H1 (cell line): ENCODE measurements at regions not wholly inside any gene's neighbourhood (a gene's known extent, or its start where the extent isn't known, plus 50 kb on each side); places are given as distances from the start of the nearest gene placed in this dataset.

ENCODE experiments used
- CTCF ChIA-PET: fragments of 300-600 bp; sonication (Branson Sonifier 250); formaldehyde crosslinking; loops from one replicate; lab custom pipeline; 2021; ENCODE audit not compliant: partially characterized antibody; lab: Charles Lee
- POLR2A ChIA-PET: fragments of 300-600 bp; sonication (Branson Sonifier 250); formaldehyde crosslinking; loops from one replicate; lab custom pipeline; 2021; ENCODE audit warnings: inconsistent platforms; ENCODE audit not compliant: partially characterized antibody; lab: Charles Lee
- DNase-seq, 2 experiments: peaks; one replicate each; pipeline versions ENCODE4 v3.0.0 to v3.0.0-alpha.2; 2010 to 2022; ENCODE audit warnings: low spot score in 2 of 2, low read depth in 1 of 2, mixed read lengths in 1 of 2
- FAIRE-seq: peaks from 2 replicates; lab custom pipeline; 2011; peaks lifted over from hg19 to GRCh38; lab: Jason Lieb, UNC
- H2AFZ ChIP-seq: 2 replicates; pipeline ENCODE4 v1.8.1; 2012; ENCODE audit warnings: low read length, inconsistent platforms
- H2AK5ac ChIP-seq: 2 replicates; pipeline ENCODE4 v1.6.1; 2013; ENCODE audit warnings: low read depth, low read length
- H2BK120ac ChIP-seq: replicated peaks from 2 replicates; pipeline ENCODE3; 2013; ENCODE audit warnings: low read depth, low read length, inconsistent platforms
- H2BK12ac ChIP-seq: 2 replicates; pipeline ENCODE4 v1.6.1; 2013; ENCODE audit warnings: low read depth, low read length
- H2BK15ac ChIP-seq: 2 replicates; pipeline ENCODE4 v1.6.1; 2013; ENCODE audit warnings: low read length
- H2BK20ac ChIP-seq: 2 replicates; pipeline ENCODE4 v1.6.1; 2013; ENCODE audit warnings: low read length
- H2BK5ac ChIP-seq: 2 replicates; pipeline ENCODE4 v1.6.1; 2013; ENCODE audit warnings: low read depth, low read length
- H3K14ac ChIP-seq: 2 replicates; pipeline ENCODE4 v1.6.1; 2013; ENCODE audit warnings: inconsistent platforms; ENCODE audit not compliant: insufficient read length
- H3K18ac ChIP-seq: 2 replicates; pipeline ENCODE4 v1.6.1; 2013; ENCODE audit warnings: low read length; ENCODE audit errors: extremely low read depth
- H3K23ac ChIP-seq: 2 replicates; pipeline ENCODE4 v1.6.1; 2013; ENCODE audit warnings: inconsistent platforms; ENCODE audit not compliant: insufficient read length
- H3K23me2 ChIP-seq: 2 replicates; pipeline ENCODE4 v1.6.1; 2013; ENCODE audit warnings: low read depth, low read length
- H3K27ac ChIP-seq: 2 replicates; pipeline ENCODE4 v1.6.1; 2011; ENCODE audit warnings: low read depth, low read length, inconsistent platforms
- H3K27me3 ChIP-seq, 4 experiments: replicated peaks in 1 of 4; 1 replicate in 1 of 4; 2 replicates in 3 of 4; pipeline versions ENCODE4 v1.6.1 to v1.8.1; 2011 to 2013; ENCODE audit warnings: low read length in 3 of 4, mild to moderate bottlenecking in 3 of 4, inconsistent platforms in 2 of 4, mixed read lengths in 2 of 4, moderate library complexity in 1 of 4; ENCODE audit not compliant: control insufficient read depth in 3 of 4, insufficient read depth in 3 of 4; ENCODE audit errors: extremely low read depth in 1 of 4
- H3K36me3 ChIP-seq, 4 experiments: 2 replicates each; pipeline versions ENCODE4 v1.6.1 to v1.8.1; 2011 to 2013; ENCODE audit warnings: mild to moderate bottlenecking in 4 of 4, low read length in 3 of 4, moderate library complexity in 2 of 4, control low read depth in 1 of 4, inconsistent platforms in 1 of 4; ENCODE audit not compliant: insufficient read depth in 4 of 4, control insufficient read depth in 2 of 4
- H3K4ac ChIP-seq: replicated peaks from 2 replicates; pipeline ENCODE3; 2013; ENCODE audit warnings: low read length, low read depth, mixed read lengths, inconsistent platforms; ENCODE audit not compliant: insufficient read length
- H3K4me1 ChIP-seq, 4 experiments: replicated peaks in 1 of 4; 1 replicate in 1 of 4; 2 replicates in 3 of 4; pipeline versions ENCODE4 v1.6.1 to v1.8.1; 2011 to 2013; ENCODE audit warnings: low read length in 3 of 4, inconsistent platforms in 2 of 4, mixed read lengths in 1 of 4; ENCODE audit not compliant: insufficient read depth in 4 of 4, control insufficient read depth in 3 of 4
- H3K4me2 ChIP-seq, 2 experiments: 2 replicates each; pipeline versions ENCODE4 v1.6.1 to v1.8.1; 2011 to 2013; ENCODE audit warnings: low read depth in 2 of 2, low read length in 2 of 2, control low read depth in 1 of 2, inconsistent platforms in 1 of 2, mild to moderate bottlenecking in 1 of 2; ENCODE audit not compliant: insufficient read depth in 1 of 2
- H3K4me3 ChIP-seq, 4 experiments: fragments of 200-600, 300-600 bp in 1 of 4; sonication (generic), shearing (Covaris generic), sonication (Bioruptor Twin) in 1 of 4; 2 replicates each; pipeline versions ENCODE4 v1.5.1 to v1.8.1; 2011 to 2016; ENCODE audit warnings: low read length in 4 of 4, low read depth in 3 of 4, control low read depth in 2 of 4, inconsistent platforms in 2 of 4, mild to moderate bottlenecking in 2 of 4, mixed read lengths in 1 of 4, moderate library complexity in 1 of 4; ENCODE audit not compliant: insufficient read depth in 2 of 4; ENCODE audit errors: extremely low read depth in 1 of 4
- H3K56ac ChIP-seq: replicated peaks from 2 replicates; pipeline ENCODE3; 2013; ENCODE audit warnings: low read depth, mild to moderate bottlenecking, mixed read lengths, low read length, inconsistent platforms; ENCODE audit not compliant: insufficient read length
- H3K79me1 ChIP-seq: 2 replicates; pipeline ENCODE4 v1.6.1; 2013; ENCODE audit warnings: low read depth, low read length, control low read depth
- H3K79me2 ChIP-seq, 2 experiments: 2 replicates each; pipeline versions ENCODE4 v1.6.1 to v1.8.1; 2012 to 2013; ENCODE audit warnings: low read length in 2 of 2, mild to moderate bottlenecking in 2 of 2, inconsistent platforms in 1 of 2; ENCODE audit not compliant: insufficient read depth in 2 of 2, control insufficient read depth in 1 of 2
- H3K9ac ChIP-seq, 4 experiments: replicated peaks in 1 of 4; 1 replicate in 1 of 4; 2 replicates in 3 of 4; pipeline versions ENCODE4 v1.6.1 to v1.8.1; 2011 to 2013; ENCODE audit warnings: low read depth in 3 of 4, low read length in 3 of 4, control low read depth in 2 of 4, mild to moderate bottlenecking in 2 of 4, moderate library complexity in 2 of 4, inconsistent platforms in 1 of 4; ENCODE audit errors: extremely low read depth in 1 of 4
- H3K9me3 ChIP-seq, 2 experiments: 2 replicates each; pipeline versions ENCODE4 v1.6.1 to v1.8.1; 2012 to 2013; ENCODE audit warnings: mild to moderate bottlenecking in 2 of 2, moderate library complexity in 2 of 2, control low read depth in 1 of 2, inconsistent platforms in 1 of 2, low read depth in 1 of 2, low read length in 1 of 2, mixed read lengths in 1 of 2; ENCODE audit not compliant: insufficient read depth in 2 of 2
- H4K20me1 ChIP-seq, 2 experiments: replicated peaks in 1 of 2; 2 replicates each; pipeline versions ENCODE3 to v1.8.1; 2011 to 2013; ENCODE audit warnings: inconsistent platforms in 2 of 2, low read length in 2 of 2, mild to moderate bottlenecking in 1 of 2; ENCODE audit not compliant: insufficient read depth in 2 of 2, control insufficient read depth in 1 of 2
- H4K5ac ChIP-seq: 2 replicates; pipeline ENCODE4 v1.6.1; 2013; ENCODE audit warnings: low read length, low read depth, mixed read lengths, inconsistent platforms; ENCODE audit not compliant: insufficient read length
- H4K8ac ChIP-seq: 2 replicates; pipeline ENCODE4 v1.8.0; 2013; ENCODE audit warnings: mild to moderate bottlenecking, moderate library complexity, low read length, inconsistent platforms; ENCODE audit not compliant: insufficient read depth; ENCODE audit errors: extremely low read depth
- H4K91ac ChIP-seq: replicated peaks from 2 replicates; pipeline ENCODE3; 2013; ENCODE audit warnings: low read length, mixed read lengths, inconsistent platforms; ENCODE audit not compliant: insufficient read length
- CTBP2 ChIP-seq: IDR thresholded peaks from 2 replicates; pipeline ENCODE4 v1.7.0; 2011; ENCODE audit warnings: borderline replicate concordance, mild to moderate bottlenecking, moderate library complexity, mixed read lengths, low read length; ENCODE audit not compliant: insufficient read depth, insufficient read length
- EGR1 ChIP-seq: IDR thresholded peaks from 2 replicates; pipeline ENCODE4 v1.6.1; 2011; ENCODE audit warnings: low read depth, low read length, borderline replicate concordance
- JUND ChIP-seq: IDR thresholded peaks from 2 replicates; pipeline ENCODE4 v1.6.1; 2011; ENCODE audit warnings: mild to moderate bottlenecking, improper control_type of control experiment, low read length
- MAX ChIP-seq: IDR thresholded peaks from 2 replicates; pipeline ENCODE4 v1.6.1; 2012; ENCODE audit warnings: inconsistent platforms
- RNF2 ChIP-seq: fragments of 200-900, 300-1000 bp; sonication (generic); IDR thresholded peaks from 2 replicates; pipeline ENCODE4 v1.7.1; 2016; ENCODE audit warnings: borderline replicate concordance, low read depth, mild to moderate bottlenecking, antibody characterized with exemption, low read length; ENCODE audit not compliant: poor library complexity, severe bottlenecking; ENCODE audit errors: missing control alignments
- SUZ12 ChIP-seq: fragments of 200-600 bp; sonication (generic); IDR thresholded peaks from 2 replicates; pipeline ENCODE4 v1.6.1; 2012; ENCODE audit warnings: mild to moderate bottlenecking, inconsistent platforms, low read length, moderate library complexity, mixed read lengths
- YY1 ChIP-seq: IDR thresholded peaks from 2 replicates; pipeline ENCODE4 v1.6.1; 2011; ENCODE audit warnings: low read depth, mild to moderate bottlenecking, low read length
- WGBS, 2 experiments: shearing (Covaris generic) in 1 of 2; methylation state at CpG; one replicate each; pipeline versions ENCODE4 v1.1.6 to v1.1.7; 2013 to 2015; ENCODE audit warnings: low lambda C conversion rate in 2 of 2, mixed read lengths in 2 of 2, inconsistent platforms in 1 of 2, low coverage in 1 of 2, missing lambda C conversion rate in 1 of 2; ENCODE audit not compliant: insufficient replicate concordance in 2 of 2, insufficient coverage in 1 of 2, insufficient read length in 1 of 2; ENCODE audit errors: extremely low coverage in 1 of 2, missing lambda C conversion rate in 1 of 2; 5-methylcytosine and 5-hydroxymethylcytosine counted together

- H3K4me1 ChIP-seq: no peaks in the 10 kb centered on the region; a peak in 1 of 7 replicates
- no peaks in the 10 kb centered on the region for H3K23me2 ChIP-seq
- no peaks in the 10 kb centered on the region for H3K27me3 ChIP-seq
- no peaks in the 10 kb centered on the region for H4K20me1 ChIP-seq
- H3K36me3 ChIP-seq: no peaks in the 10 kb centered on the region
- no peak overlapping the region for H2BK15ac ChIP-seq
- H3K27ac ChIP-seq: no peak overlapping the region
- H2AFZ ChIP-seq: no peak overlapping the region
- H3K9me3 ChIP-seq: peaks cover 0 to 5% of the 10 kb centered on the region in 2 experiments; a peak in 3 of 4 replicates
- no peak overlapping the region for H3K9ac ChIP-seq
- no peak overlapping the region for H3K18ac ChIP-seq
- H2AK5ac ChIP-seq: no peak overlapping the region
- DNase-seq (no peak), FAIRE-seq (no peak)
- TF ChIP-seq CTBP2 (no peak), MAX (no peak), SUZ12 (no peak), JUND (no peak), EGR1 (no peak), RNF2 (no peak), YY1 (no peak)
- no peak overlapping the region for H2BK20ac ChIP-seq
- no peak overlapping the region for H3K4me3 ChIP-seq
- H3K4ac ChIP-seq: no peak overlapping the region
- no peak overlapping the region for H2BK5ac ChIP-seq
- WGBS, 2 experiments: 79% methylated on average over 1 of the region's 1 CpG; no CpG with 5 or more reads in 1 of the 2 experiments
- no peak overlapping the region for H3K4me2 ChIP-seq
- no peak overlapping the region for H2BK12ac ChIP-seq
- POLR2A ChIA-PET: no interaction called here
- H4K91ac ChIP-seq: no peak overlapping the region
- H3K79me1 ChIP-seq: no peaks in the 10 kb centered on the region
- no peak overlapping the region for H4K8ac ChIP-seq
- H3K14ac ChIP-seq: no peak overlapping the region
- H3K56ac ChIP-seq: no peak overlapping the region
- no peak overlapping the region for H3K23ac ChIP-seq
- CTCF ChIA-PET: interaction anchor here (0.6 to 2.8 kb wide), 7 partner anchors 8 to 1893 kb away, joined by 3 to 12 read pairs (median 5); no protein-coding TSS in a partner anchor
- H3K79me2 ChIP-seq: no peaks in the 10 kb centered on the region
- H4K5ac ChIP-seq: no peak overlapping the region
- H2BK120ac ChIP-seq: no peak overlapping the region
Observed at GRCh38 chr5:38200872-38201557, 57.3 kb upstream of the EGFLAM start.
